ENCODE measurements at regions not wholly inside any gene's neighbourhood (a gene's known extent, or its start where the extent isn't known, plus 50 kb on each side); places are given as distances from the start of the nearest gene placed in this dataset.
A peak's percentile ranks its signal among the peaks of the same experiment; 100 is the strongest.

DNA sequence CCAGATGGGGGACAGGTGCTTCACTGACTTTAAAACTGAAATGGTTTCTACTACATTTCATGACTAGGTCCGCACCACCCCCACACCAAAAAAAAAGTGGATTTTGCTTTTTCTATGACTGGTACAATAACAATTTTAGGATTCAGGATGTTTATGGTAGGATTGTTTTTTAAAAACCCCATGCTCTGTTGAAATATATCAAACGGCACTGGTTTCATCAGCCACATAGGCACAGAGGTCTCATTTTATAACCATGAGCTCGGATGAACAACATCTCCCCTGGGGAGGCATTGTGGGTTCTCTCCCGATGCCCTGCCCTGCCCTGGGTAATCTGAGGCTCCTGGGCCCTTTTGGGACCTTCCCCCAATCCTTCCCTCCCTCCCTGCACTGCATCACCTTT lies 202.7 kb upstream of the KBTBD8 start:
- H3K4me3 Mint-ChIP-seq, result no peak overlapping the region
- peaks cover 9% of the 10 kb centered on the region for H3K9me3 Mint-ChIP-seq
- peaks cover 46% of the 10 kb centered on the region for H3K4me1 Mint-ChIP-seq
- no peaks in the 10 kb centered on the region for H3K27me3 Mint-ChIP-seq (ENCODE audit: low read depth)
- no peaks in the 10 kb centered on the region for H3K36me3 Mint-ChIP-seq (ENCODE audit: low read depth)
- TF ChIP-seq, protein P1, sequence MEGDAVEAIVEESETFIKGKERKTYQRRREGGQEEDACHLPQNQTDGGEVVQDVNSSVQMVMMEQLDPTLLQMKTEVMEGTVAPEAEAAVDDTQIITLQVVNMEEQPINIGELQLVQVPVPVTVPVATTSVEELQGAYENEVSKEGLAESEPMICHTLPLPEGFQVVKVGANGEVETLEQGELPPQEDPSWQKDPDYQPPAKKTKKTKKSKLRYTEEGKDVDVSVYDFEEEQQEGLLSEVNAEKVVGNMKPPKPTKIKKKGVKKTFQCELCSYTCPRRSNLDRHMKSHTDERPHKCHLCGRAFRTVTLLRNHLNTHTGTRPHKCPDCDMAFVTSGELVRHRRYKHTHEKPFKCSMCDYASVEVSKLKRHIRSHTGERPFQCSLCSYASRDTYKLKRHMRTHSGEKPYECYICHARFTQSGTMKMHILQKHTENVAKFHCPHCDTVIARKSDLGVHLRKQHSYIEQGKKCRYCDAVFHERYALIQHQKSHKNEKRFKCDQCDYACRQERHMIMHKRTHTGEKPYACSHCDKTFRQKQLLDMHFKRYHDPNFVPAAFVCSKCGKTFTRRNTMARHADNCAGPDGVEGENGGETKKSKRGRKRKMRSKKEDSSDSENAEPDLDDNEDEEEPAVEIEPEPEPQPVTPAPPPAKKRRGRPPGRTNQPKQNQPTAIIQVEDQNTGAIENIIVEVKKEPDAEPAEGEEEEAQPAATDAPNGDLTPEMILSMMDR (conservative IDR thresholded peaks at IDR 0.05), result no peak
- DNase-seq (ENCODE audit: low read depth, low spot score), result no peak
- H3K27ac Mint-ChIP-seq (ENCODE audit: unreplicated experiment), result peak overlapping the region; percentile 12

DNA sequence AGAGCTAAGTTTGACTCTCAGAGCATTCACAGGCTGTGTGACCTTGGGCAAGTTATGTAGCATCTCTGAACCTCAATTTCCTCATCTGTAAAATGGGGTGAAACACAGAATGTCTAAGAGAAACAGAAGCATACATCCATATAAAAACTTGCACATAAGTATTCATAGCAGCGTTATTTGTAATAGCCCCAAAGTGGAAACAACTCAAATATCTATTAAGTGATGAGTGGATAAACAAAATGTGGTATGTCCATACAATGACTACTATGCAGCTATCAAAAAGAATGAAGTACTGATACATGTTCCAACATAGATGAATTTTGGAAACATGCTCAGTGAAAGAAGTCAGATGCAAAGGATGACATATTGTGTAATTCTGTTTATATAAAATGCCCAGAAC lies 201.8 kb upstream of the KBTBD8 start:
- Mint-ChIP-seq H3K9me3 (peaks cover 9% of the 10 kb centered on the region), H3K27ac (ENCODE audit: unreplicated experiment) (no peak overlapping the region), H3K4me3 (no peak overlapping the region), H3K4me1 (peaks cover 47% of the 10 kb centered on the region), H3K27me3 (ENCODE audit: low read depth) (no peaks in the 10 kb centered on the region), H3K36me3 (ENCODE audit: low read depth) (no peaks in the 10 kb centered on the region)
- no peak for DNase-seq (ENCODE audit: low read depth, low spot score)
- TF ChIP-seq, protein P1 (conservative IDR thresholded peaks at IDR 0.05), result no peak

DNA sequence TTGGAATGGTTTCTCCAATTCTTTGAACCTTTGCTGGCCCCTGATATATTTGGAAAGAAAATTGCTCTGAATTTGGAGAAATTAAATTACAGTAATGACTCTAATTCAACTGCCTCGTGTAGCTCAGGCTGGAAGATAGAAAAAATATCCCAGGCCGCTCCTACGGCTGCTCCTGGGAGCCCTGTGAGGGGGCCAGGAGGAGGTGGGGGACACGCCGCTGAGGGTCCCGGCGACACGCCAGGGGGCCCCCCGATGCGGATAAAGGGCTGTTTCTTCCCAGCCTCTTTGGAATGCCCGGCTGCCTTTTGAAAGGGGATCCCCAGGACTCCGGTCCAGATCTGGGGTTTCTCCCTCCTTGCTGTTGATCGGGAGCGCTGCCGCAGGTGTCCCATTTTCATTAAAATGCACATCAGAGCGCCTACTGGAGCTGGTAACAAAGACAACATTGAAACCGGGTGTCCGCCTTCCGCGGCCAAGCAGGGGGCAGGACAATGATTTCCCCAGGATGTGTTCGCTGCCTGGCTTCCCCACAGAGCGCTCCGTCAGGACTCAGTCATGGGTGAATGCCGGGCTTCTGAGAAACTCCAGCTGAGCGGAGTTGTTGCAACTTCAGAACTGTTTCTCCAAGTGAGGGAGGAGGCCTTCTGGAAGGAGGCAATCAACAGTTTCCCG lies 200.1 kb upstream of the KBTBD8 start:
- Mint-ChIP-seq H3K4me3 (peak overlapping the region; percentile 74), H3K27me3 (ENCODE audit: low read depth) (no peaks in the 10 kb centered on the region), H3K27ac (ENCODE audit: unreplicated experiment) (peak overlapping the region; percentile 84), H3K4me1 (peaks cover 51% of the 10 kb centered on the region), H3K9me3 (peaks cover 9% of the 10 kb centered on the region), H3K36me3 (ENCODE audit: low read depth) (no peaks in the 10 kb centered on the region)
- DNase-seq (ENCODE audit: low read depth, low spot score), result peak; percentile 51
- TF ChIP-seq, protein P1 (conservative IDR thresholded peaks at IDR 0.05), result no peak

DNA sequence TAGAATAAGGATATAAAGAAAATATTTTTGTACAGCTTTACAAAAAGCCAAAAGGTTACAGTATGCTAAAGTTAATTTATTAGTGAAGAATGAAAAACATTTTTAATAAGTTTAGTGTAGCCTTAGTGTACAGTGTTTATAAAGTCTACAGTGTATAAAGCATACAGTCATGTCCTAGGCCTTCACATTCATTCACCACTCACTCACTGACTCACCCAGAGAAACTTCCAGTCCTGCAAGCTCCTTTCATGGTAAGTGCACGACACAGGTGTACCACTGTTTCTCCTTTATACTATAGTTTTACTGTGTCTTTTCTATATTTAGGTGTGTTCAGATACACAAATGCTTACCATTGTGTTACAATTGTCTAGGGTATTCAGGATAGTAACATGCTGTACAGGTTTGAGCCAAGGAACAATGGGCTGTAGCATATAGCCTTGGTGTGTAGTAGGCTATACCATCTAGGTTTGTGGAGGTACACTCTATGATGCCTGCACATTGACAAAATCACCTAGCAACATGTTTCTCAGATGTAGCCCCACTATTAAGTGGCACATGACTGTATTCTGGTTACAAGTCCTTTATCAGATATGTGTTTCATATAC lies 197.1 kb upstream of the KBTBD8 start:
- H3K27me3 Mint-ChIP-seq (ENCODE audit: low read depth), result no peaks in the 10 kb centered on the region
- no peak for DNase-seq (ENCODE audit: low read depth, low spot score)
- no peak overlapping the region for H3K27ac Mint-ChIP-seq (ENCODE audit: unreplicated experiment)
- H3K9me3 Mint-ChIP-seq, result peaks cover 9% of the 10 kb centered on the region
- TF ChIP-seq, protein P1 (conservative IDR thresholded peaks at IDR 0.05), result no peak
- no peak overlapping the region for H3K4me3 Mint-ChIP-seq
- peaks cover 40% of the 10 kb centered on the region for H3K4me1 Mint-ChIP-seq
- H3K36me3 Mint-ChIP-seq (ENCODE audit: low read depth), result no peaks in the 10 kb centered on the region

DNA sequence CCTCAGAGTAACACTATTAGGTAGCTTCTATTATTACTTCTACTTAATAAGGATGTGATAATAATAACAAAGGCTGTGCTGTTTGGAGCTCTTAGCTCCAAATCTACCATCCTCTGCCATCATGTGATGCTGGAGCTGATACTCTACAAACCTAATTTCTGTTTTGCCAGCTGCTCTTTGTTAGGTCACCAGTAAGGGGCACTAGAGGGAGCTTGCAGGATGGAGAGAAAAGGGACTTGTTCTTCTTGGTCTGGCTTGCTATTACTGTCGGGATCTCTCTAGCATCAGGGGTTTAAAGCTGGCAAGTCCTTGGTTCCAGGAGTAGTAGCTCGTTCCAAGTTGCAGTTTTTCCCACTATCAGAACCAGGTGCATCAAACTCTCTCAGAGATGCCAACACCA lies 194.9 kb upstream of the KBTBD8 start:
- Mint-ChIP-seq H3K27me3 (ENCODE audit: low read depth) (no peaks in the 10 kb centered on the region), H3K9me3 (peaks cover 5% of the 10 kb centered on the region), H3K4me1 (peaks cover 35% of the 10 kb centered on the region), H3K27ac (ENCODE audit: unreplicated experiment) (peak overlapping the region; percentile 74), H3K36me3 (ENCODE audit: low read depth) (no peaks in the 10 kb centered on the region), H3K4me3 (peak overlapping the region; percentile 35)
- no peak for DNase-seq (ENCODE audit: low read depth, low spot score)
- TF ChIP-seq, protein P1 (conservative IDR thresholded peaks at IDR 0.05), result peak; percentile 54
